ENCODE measurements at regions not wholly inside any gene's neighbourhood (a gene's known extent, or its start where the extent isn't known, plus 50 kb on each side); places are given as distances from the start of the nearest gene placed in this dataset.

DNA sequence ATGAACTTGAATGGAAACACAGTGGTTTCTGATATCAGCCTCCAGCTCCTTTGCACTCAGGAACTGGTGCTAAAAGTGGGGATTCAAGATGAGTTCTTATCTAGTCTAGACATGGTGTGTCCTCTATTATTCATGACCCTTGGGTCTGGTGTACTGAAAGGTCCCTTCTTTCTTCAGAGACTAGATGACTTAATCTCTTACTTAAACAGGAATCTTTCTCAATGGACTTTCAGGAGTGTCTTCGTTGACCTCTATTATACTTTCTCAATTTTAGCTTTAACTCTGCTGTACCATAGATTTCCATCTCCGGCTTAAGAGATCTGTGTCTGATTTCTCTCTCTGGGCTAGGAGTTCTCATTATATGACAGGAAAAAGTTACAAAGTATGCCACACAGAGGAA, 83.5 kb upstream of the INHBA start:
- whole genome bisulfite sequencing, 2 experiments (ENCODE audit: insufficient coverage in 1 of 2, insufficient read length in 1 of 2), result 82 to 88% methylated on average over 2 of the region's 2 CpGs
- Histone ChIP-seq H3K4me3 (ENCODE audit: low read length) (no peak overlapping the region), H3K9ac (ENCODE audit: extremely low read depth, low read length, poor library complexity, severe bottlenecking) (no peak overlapping the region), H3K27me3 (ENCODE audit: control insufficient read depth, insufficient read depth, low read length, poor library complexity, severe bottlenecking) (no peaks in the 10 kb centered on the region), H3K27ac (ENCODE audit: low read depth, low read length) (no peak overlapping the region), H3K4me1 (ENCODE audit: control insufficient read depth, insufficient read depth, low read length) (no peaks in the 10 kb centered on the region), H3K36me3 (ENCODE audit: control insufficient read depth, insufficient read depth, low read length) (no peaks in the 10 kb centered on the region), H3K9me3 (ENCODE audit: control insufficient read depth, low read length) (no peaks in the 10 kb centered on the region)
- Mint-ChIP-seq H3K4me1 (no peaks in the 10 kb centered on the region), H3K27ac (no peak overlapping the region), H3K27me3 (ENCODE audit: insufficient read depth) (no peaks in the 10 kb centered on the region), H3K36me3 (ENCODE audit: low read depth) (no peaks in the 10 kb centered on the region), H3K4me3 (no peak overlapping the region), H3K9me3 (no peaks in the 10 kb centered on the region)
- TF ChIP-seq, protein P1, sequence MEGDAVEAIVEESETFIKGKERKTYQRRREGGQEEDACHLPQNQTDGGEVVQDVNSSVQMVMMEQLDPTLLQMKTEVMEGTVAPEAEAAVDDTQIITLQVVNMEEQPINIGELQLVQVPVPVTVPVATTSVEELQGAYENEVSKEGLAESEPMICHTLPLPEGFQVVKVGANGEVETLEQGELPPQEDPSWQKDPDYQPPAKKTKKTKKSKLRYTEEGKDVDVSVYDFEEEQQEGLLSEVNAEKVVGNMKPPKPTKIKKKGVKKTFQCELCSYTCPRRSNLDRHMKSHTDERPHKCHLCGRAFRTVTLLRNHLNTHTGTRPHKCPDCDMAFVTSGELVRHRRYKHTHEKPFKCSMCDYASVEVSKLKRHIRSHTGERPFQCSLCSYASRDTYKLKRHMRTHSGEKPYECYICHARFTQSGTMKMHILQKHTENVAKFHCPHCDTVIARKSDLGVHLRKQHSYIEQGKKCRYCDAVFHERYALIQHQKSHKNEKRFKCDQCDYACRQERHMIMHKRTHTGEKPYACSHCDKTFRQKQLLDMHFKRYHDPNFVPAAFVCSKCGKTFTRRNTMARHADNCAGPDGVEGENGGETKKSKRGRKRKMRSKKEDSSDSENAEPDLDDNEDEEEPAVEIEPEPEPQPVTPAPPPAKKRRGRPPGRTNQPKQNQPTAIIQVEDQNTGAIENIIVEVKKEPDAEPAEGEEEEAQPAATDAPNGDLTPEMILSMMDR (conservative IDR thresholded peaks at IDR 0.05), result no peak
- no peak for DNase-seq

DNA sequence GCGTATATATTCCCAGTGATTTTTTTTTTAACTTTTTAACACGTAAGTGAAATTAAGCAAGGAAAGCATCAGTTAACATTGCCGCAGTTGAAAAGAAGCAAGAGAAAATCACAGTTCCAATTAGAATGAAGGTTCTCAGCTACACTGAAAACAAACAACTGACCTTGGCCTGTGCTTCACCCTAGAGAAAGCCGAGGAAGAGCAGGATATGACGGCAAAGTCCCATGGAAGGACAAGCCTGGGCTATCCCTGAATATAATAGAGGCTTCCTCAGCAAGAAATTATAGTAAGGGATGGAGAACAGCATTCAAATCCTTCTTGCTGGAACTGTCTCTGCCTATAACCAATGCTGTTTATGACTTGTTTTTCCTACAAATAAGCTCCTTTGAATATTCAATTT, 83.0 kb upstream of the INHBA start:
- H3K9ac ChIP-seq (ENCODE audit: extremely low read depth, low read length, poor library complexity, severe bottlenecking), result no peak overlapping the region
- no peak overlapping the region for H3K27ac Mint-ChIP-seq
- H3K36me3 ChIP-seq (ENCODE audit: control insufficient read depth, insufficient read depth, low read length), result no peaks in the 10 kb centered on the region
- H3K4me1 ChIP-seq (ENCODE audit: control insufficient read depth, insufficient read depth, low read length), result no peaks in the 10 kb centered on the region
- H3K27me3 Mint-ChIP-seq (ENCODE audit: insufficient read depth), result no peaks in the 10 kb centered on the region
- no peak overlapping the region for H3K4me3 Mint-ChIP-seq
- H3K4me3 ChIP-seq (ENCODE audit: low read length), result no peak overlapping the region
- WGBS, 2 experiments (ENCODE audit: insufficient coverage in 1 of 2, insufficient read length in 1 of 2), result 91 to 95% methylated on average over 4 to 5 of the region's 5 CpGs
- TF ChIP-seq, protein P1 (conservative IDR thresholded peaks at IDR 0.05), result no peak
- H3K36me3 Mint-ChIP-seq (ENCODE audit: low read depth), result no peaks in the 10 kb centered on the region
- H3K27ac ChIP-seq (ENCODE audit: low read depth, low read length), result no peak overlapping the region
- no peaks in the 10 kb centered on the region for H3K4me1 Mint-ChIP-seq
- no peaks in the 10 kb centered on the region for H3K9me3 Mint-ChIP-seq
- no peak for DNase-seq
- H3K9me3 ChIP-seq (ENCODE audit: control insufficient read depth, low read length), result no peaks in the 10 kb centered on the region
- H3K27me3 ChIP-seq (ENCODE audit: control insufficient read depth, insufficient read depth, low read length, poor library complexity, severe bottlenecking), result no peaks in the 10 kb centered on the region

DNA sequence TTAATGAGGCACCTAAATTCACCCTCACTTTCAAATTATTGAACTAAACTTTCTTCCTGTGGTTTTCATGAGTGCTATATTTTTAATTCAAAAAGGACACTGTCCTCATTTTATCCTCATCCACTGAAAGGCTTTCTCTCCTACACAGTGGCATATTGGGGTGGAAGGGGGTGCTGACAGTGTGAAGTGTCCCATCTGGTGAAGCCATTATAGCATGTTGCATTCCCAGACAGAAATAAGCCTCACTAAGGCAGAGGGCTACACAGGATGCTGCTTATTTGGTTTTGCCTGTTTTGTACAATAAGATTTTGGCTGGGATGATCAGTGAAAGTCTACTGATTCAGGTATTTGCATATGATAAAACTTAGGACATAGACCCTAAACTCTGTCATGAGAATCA, 82.4 kb upstream of the INHBA start:
- Mint-ChIP-seq H3K9me3 (no peaks in the 10 kb centered on the region), H3K4me3 (no peak overlapping the region), H3K27me3 (ENCODE audit: insufficient read depth) (no peaks in the 10 kb centered on the region), H3K27ac (no peak overlapping the region), H3K36me3 (ENCODE audit: low read depth) (no peaks in the 10 kb centered on the region), H3K4me1 (no peaks in the 10 kb centered on the region)
- TF ChIP-seq, protein P1 (conservative IDR thresholded peaks at IDR 0.05), result no peak
- Histone ChIP-seq H3K4me3 (ENCODE audit: low read length) (no peak overlapping the region), H3K36me3 (ENCODE audit: control insufficient read depth, insufficient read depth, low read length) (no peaks in the 10 kb centered on the region), H3K27ac (ENCODE audit: low read depth, low read length) (no peak overlapping the region), H3K27me3 (ENCODE audit: control insufficient read depth, insufficient read depth, low read length, poor library complexity, severe bottlenecking) (no peaks in the 10 kb centered on the region), H3K9me3 (ENCODE audit: control insufficient read depth, low read length) (no peaks in the 10 kb centered on the region), H3K4me1 (ENCODE audit: control insufficient read depth, insufficient read depth, low read length) (no peaks in the 10 kb centered on the region), H3K9ac (ENCODE audit: extremely low read depth, low read length, poor library complexity, severe bottlenecking) (no peak overlapping the region)
- no peak for DNase-seq

Data from endodermal cell (in vitro differentiated cells).